GM12872 (cell line): ENCODE measurements at regions not wholly inside any gene's neighbourhood (a gene's known extent, or its start where the extent isn't known, plus 50 kb on each side); places are given as distances from the start of the nearest gene placed in this dataset.

ENCODE experiments used
- TF ChIP-seq, protein P1 (sequence below): IDR thresholded peaks from 3 replicates; pipeline ENCODE4 v1.5.1; 2011; ENCODE audit warnings: low read depth, mild to moderate bottlenecking, low read length, moderate library complexity; ENCODE audit not compliant: insufficient read depth

- TF ChIP-seq, protein P1, sequence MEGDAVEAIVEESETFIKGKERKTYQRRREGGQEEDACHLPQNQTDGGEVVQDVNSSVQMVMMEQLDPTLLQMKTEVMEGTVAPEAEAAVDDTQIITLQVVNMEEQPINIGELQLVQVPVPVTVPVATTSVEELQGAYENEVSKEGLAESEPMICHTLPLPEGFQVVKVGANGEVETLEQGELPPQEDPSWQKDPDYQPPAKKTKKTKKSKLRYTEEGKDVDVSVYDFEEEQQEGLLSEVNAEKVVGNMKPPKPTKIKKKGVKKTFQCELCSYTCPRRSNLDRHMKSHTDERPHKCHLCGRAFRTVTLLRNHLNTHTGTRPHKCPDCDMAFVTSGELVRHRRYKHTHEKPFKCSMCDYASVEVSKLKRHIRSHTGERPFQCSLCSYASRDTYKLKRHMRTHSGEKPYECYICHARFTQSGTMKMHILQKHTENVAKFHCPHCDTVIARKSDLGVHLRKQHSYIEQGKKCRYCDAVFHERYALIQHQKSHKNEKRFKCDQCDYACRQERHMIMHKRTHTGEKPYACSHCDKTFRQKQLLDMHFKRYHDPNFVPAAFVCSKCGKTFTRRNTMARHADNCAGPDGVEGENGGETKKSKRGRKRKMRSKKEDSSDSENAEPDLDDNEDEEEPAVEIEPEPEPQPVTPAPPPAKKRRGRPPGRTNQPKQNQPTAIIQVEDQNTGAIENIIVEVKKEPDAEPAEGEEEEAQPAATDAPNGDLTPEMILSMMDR: no peak
These were observed 863.1 kb upstream of the TMPRSS15 start for GRCh38 chr21:19266636-19267035.

- TF ChIP-seq, protein P1: no peak
These were observed 865.1 kb upstream of the TMPRSS15 start for GRCh38 chr21:19268686-19269085.

- TF ChIP-seq, protein P1: no peak
These were observed 871.5 kb upstream of the TMPRSS15 start for GRCh38 chr21:19275065-19275464.

DNA sequence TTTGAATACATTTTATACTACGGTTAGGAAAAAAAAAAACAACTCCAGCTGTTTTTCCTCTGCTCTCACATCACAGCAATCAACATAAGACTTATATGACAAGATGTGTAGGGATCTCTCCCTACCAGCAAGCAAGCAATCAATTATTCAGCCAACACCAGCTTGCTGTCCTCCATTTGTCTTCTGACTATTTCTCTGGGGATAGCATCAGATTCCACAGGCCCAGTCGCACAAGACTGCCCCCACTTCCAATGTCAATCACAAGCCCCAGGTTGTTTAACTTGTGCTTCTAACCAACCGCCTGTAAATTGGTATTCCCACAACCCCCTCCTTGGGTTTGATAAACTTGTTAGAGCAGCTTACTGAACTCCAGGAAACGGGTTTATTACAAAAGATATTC is 873.1 kb upstream of the TMPRSS15 start:
- TF ChIP-seq, protein P1: no peak

GRCh38 chr21:19286876-19287275 is 883.3 kb upstream of the TMPRSS15 start:
- TF ChIP-seq, protein P1: no peak

DNA sequence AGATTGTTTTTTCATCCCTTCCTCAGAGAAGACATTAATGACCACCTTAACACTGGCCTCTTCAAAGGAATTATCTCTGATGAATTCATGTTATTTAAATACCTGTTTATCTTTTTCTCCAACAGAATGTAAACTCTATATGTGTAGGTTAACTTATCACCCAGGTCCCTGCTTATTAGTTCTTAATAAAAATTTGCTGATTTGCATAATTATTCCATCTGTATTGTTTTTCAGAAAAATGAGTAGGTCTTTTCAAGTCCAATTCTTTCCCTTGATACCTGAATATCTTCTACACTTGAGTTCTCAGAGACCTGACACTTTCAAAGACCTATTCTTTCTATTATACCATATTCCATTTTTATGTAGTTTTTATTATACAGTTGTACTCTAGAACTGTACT is 886.7 kb upstream of the TMPRSS15 start:
- TF ChIP-seq, protein P1: no peak

DNA sequence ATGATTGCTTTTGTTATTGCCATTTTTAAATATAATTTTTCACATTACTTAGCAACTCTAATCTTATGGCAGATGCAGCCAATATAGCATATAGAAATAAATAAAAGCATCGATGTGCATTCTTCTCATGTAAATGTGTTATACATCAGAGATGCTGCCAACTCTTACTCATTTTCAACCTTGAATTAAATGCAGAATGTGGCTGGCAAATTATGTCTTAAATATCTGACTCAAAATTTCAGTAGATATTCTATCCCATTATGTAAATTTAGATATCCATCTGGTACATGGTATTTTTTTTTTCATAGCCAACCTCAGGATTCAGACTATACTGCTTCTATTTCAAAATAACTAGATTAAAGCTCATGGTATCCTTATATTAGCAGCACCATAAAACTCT is 916.7 kb upstream of the TMPRSS15 start:
- TF ChIP-seq, protein P1: no peak

DNA sequence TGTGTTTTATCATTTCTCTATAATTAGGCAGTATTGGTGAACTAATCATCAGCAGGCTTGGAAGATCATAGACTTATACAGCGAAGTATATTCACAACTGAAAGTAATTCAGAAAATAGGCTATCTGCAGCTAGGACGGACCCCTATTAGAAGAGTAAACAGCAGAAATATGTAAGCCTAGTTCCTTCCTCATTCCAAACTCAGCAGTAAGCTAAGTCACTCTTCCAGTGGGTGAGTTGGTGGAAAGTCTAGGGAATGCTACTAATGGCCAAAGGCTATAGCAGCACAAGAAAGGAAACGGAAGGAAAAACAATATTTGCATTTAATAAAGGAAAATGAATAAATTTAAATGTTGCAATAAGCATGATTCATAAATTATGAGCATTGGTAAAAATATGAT is 918.1 kb upstream of the TMPRSS15 start:
- TF ChIP-seq, protein P1: no peak
